ENCODE measurements at regions not wholly inside any gene's neighbourhood (a gene's known extent, or its start where the extent isn't known, plus 50 kb on each side); places are given as distances from the start of the nearest gene placed in this dataset.
"Not testable (repeated sequence)": the region's sequence is repeated elsewhere in the genome, so short reads cannot be mapped to it uniquely, and the experiment has no call there.

DNA sequence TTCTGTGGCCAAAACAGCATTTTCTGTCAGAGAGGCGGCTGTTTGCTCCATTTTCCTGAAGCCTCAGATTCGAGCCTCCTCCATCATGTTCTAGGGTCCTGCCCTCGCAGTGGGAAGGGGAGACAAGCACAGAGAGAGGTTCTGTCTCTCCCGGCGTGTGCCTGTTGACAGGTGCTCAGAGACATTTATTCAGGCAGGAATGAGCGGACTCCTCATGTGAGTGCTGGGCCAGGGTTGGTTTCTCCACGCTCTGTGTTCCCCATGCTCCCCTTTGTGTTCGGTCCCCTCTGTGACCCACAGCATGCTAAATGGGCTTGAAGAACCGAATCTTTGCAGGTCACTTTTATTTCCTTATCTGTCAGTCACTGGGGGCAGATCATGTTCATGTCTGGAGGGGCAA is 374.6 kb downstream of the GLRX3 start:
- no peak for DNase-seq (ENCODE audit: low read depth in 3 of 3)

DNA sequence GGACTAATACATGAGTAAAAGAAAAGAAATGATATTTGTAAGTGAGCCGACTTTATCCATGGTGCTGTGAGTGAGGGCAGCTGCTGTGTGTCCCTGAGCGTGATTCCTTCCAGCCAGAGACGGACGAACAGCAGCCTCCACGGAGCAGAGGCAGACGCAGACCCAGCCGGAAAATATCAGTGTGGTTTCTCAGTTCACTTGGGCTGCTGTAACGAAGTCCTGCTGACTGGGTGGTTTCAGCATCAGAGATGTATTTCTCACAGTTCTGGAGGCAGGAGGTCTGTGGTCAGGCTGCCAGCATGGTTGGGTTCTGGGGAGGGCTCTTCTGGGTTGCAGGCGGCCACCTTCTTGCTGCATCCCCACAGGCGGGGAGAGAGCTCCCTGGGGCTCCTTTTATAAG is 375.6 kb downstream of the GLRX3 start:
- no peak for DNase-seq (ENCODE audit: low read depth in 3 of 3)

DNA sequence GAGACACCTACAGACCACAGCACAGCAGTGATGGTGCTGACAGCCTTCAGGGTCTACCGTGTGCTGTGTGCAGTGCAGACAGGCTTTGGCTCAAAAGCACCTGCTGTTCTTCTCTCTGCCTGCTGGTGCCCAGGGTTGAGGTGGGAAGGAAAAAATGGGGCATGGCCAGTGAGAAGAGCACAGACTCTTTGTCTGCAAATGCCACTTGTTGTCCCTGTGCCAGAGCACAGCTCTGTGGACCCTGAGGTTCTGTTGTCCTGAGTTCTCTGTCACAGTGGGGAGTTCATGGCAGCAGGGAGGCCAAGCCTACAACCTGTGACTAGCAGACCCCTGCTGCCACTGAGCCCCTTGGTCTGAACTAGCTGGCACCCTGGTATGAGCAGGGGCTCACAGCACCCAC is 376.7 kb downstream of the GLRX3 start:
- DNase-seq (ENCODE audit: low read depth in 3 of 3), result no peak

DNA sequence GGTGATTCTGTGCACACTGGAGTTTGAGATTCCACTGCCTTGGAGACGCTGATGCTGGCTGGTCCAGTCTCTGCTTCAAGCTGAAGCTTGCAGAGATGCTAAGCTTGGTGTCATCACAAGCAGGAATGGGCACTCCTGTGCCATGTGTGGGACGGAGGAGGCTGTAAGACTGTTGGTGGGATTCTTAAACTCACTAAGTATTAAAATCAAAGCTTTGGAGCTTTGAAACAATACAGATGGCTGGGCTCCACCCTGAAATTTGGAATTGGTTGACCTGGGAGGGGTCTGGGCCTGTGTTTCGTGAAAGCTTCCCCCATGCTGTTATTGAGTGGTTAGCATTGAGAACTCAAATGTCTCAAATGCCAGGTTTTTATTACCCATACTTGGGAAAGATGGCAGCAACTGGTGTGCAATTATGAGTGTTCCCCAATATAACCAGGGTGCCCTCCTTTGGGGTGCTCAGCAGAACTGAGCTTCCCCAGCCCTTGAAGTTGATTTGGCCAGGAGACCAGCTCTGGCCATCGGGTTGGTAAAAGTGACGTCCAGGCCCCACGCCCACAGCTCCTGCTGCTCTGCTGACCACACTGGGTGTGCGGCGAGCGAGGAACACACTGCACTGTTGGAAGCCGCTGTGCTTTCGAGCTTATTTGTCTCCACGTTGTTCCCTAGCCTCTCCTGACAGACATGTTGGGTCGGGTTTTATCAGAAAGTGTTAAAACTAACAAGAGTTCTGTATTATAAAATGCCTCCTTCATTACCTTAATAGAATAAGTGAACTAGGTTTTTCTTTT is 377.7 kb downstream of the GLRX3 start:
- no peak for DNase-seq (ENCODE audit: low read depth in 3 of 3)

DNA sequence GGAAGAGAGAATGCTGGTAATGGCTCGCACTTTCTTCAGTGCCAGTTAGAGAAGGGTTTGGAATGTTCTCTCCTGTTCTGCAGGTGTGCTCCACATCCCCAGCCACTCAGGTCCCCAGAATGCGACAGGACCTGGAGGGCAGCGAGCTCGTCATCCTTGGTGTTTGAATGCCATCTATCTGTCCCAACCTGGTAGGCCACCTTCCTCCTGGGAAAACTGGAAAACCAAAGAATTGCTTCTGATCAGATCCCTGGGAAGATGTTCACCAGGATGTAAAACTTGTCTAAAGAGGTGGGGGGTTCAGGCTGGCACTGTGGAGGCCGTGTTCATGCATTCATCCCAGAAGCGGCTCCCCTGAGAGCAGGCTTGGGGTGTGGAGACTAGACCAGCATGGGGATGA is 379.5 kb downstream of the GLRX3 start:
- no peak for DNase-seq (ENCODE audit: low read depth in 3 of 3)

DNA sequence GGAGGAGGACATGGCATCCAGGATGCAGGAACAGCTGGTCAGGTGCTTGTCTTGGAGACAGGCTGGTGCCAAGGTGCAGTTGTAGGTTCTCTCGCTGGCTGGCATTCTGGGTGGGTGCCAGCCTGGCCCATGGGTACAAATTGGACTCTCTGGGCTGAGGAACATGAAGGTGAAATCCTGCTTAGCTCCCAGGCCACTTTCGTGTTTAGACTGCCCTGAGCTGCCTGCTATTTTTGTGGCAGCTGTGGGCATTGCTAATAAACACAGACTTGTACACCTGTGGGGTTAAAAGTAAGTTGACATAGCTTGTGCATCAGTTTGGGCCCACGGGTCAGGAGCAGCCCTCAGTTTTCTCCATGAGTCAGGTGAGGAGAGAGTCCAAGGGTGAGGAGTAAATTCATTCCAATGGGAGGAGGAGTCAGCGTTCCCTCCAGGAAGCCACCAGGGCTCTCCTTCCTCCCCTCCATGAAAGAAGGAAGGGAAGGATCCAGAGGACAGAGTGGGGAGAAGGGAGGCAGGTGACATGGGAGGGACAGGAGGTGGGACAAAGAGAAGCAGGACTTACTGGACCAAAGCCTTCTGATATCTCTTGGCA is 380.0 kb downstream of the GLRX3 start:
- DNase-seq (ENCODE audit: low read depth in 3 of 3), result no peak

DNA sequence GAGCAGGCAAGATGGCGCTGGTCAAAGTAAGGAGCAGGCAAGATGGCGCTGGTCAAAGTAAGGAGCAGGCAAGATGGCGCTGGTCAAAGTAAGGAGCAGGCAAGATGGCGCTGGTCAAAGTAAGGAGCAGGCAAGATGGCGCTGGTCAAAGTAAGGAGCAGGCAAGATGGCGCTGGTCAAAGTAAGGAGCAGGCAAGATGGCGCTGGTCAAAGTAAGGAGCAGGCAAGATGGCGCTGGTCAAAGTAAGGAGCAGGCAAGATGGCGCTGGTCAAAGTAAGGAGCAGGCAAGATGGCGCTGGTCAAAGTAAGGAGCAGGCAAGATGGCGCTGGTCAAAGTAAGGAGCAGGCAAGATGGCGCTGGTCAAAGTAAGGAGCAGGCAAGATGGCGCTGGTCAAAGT is 382.7 kb downstream of the GLRX3 start:
- DNase-seq (ENCODE audit: low read depth in 3 of 3), result not testable (repeated sequence)

DNA sequence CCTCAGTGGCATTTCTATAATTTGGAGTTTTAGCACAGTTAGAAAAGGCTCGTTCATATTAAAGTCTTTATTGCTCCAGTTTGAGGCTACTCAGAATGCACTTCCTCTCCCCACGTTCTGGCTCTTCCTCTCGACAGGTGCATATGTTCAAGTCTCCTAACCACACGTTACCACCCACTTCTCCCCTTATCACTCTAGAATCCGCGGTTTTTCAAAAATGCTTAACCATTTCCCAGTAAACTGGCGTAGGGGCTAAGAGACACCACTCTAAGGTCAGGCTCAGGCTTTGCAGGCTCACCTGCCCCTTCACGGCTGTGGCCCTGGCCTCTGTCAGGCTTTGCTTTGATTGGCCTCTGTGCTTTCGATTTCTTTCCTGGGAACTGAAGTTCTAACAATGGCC is 383.6 kb downstream of the GLRX3 start:
- no peak for DNase-seq (ENCODE audit: low read depth in 3 of 3)

DNA sequence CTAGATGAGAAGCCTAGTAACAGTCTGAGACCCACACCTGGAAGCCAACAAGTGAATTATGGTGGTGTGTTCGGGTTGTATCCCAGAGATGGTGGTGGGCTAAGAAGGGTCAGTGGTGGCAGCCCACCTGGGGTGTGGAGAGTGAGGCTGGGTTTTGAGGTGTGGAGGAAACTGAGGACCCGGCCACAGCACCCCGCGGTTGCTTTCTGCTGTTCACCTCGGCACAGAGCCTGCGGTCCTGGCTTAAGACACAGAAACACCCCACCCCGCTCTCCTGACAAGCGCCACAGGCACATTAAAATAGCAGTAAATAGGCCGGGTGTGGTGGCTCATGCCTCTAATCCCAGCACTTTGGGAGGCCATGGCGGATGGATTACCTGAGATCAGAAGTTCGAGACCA is 395.1 kb downstream of the GLRX3 start:
- no peak for DNase-seq (ENCODE audit: low read depth in 3 of 3)

DNA sequence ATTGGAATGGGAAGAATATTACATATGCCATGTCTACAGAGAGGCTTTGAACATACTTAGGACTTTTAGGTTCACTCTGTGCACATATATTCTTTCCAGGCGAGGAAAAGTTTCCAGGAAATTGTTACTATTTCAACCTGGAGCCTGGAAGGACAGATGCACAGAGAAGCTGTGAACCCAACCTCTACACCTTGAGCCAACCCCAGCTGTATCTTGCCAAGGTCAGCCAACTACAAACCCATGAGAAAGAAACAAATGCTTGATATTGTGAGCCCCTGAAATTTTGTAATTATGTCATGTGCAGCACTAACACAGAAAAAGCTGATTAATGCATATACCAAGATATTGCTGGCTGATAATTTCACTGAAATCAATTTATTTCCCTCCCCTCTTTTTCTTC is 404.9 kb downstream of the GLRX3 start:
- DNase-seq (ENCODE audit: low read depth in 3 of 3), result no peak

DNA sequence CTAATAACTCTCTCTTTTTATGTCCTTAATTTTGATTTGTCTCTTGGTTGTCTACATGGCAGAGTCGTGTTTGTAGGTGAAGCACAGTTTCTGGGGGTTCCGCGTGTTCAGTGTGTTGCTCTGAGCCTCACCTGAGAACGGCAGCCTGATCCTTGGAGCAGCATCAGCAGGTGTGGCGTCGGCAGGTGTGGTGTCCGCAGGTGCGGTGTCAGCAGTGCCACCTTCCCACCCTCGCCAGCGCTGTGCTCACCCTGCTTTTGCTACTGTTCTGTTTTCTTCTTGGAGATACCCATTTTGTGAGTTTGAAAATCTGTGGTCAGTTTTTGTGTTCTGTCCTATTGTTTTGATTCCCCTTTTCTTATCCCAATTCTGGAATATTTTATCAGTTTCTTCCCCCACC is 406.6 kb downstream of the GLRX3 start:
- DNase-seq (ENCODE audit: low read depth in 3 of 3), result no peak

DNA sequence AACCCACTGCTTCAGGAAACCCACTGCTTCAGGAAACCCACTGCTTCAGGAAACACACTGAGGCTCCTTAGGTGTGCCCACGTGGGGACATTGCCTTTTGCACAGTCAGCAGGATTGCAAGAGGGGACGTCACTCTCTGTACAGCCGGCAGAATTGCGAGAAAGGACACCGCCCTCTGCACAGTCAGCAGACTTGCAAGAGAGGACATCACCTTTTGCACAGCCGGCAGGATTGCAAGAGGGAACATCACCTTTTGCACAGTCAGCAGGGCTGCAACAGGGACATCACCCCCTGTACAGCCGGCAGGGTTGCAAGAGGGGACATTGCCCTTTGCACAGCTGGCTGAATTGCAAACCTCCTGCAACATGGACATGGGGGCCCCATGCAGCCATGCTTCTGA is 407.6 kb downstream of the GLRX3 start:
- no peak for DNase-seq (ENCODE audit: low read depth in 3 of 3)

DNA sequence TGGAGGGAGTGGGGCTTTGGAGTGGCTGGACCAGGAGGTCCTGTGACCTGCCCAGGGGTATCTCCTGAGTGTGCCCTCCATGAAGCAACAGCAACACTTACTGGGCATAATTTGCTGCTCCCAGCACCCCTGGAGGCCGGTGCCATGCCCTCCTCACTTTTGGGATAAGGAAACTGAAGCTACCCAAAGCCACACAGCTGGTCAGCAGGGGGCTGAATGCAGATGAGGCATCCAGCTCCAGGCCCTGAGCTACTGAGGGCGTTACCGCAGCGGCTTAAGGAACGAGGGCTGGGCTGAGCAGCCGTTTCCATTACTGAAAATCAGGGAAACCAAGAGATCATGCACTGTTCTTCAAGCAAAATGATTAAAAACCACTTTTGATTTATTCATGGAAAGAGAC is 408.9 kb downstream of the GLRX3 start:
- DNase-seq (ENCODE audit: low read depth in 3 of 3), result no peak

DNA sequence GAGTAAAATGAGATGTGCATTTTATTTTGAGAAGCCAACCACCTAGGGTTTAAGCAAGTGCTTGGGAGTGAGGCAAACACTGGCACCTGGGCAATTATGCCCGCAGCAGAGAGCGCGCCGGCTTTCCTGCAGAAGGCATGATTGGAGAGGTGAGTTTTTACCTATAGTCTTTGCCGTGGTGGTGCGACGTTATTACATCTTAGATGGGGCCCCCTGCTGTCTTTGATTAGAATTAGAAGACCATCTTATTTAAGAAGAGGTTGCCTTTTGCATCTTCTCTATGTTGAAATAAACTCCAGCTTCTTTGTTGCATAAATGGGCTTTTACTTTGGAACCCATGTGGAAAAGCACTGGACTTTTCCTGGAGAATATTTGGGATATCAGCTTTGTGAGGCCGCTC is 409.5 kb downstream of the GLRX3 start:
- no peak for DNase-seq (ENCODE audit: low read depth in 3 of 3)

DNA sequence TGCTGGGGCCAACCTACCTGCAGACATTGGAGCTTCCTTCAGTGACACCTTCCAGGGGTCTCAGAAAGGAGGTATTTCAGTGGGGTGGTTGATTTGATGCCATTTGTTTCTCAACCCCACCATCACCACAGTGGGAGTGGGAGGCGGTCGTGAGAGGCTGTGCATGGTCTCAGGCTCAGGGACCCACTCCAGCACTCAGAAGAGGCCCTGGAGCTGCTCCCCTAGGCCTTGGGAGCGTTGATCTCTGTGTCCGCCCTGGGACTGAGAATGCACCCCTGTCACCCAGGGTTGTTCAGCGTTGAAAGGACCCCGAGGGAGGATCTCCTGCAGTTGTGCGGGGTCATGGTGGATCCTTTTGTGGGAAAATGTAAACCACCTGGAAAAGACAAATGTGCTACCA is 410.6 kb downstream of the GLRX3 start:
- no peak for DNase-seq (ENCODE audit: low read depth in 3 of 3)

DNA sequence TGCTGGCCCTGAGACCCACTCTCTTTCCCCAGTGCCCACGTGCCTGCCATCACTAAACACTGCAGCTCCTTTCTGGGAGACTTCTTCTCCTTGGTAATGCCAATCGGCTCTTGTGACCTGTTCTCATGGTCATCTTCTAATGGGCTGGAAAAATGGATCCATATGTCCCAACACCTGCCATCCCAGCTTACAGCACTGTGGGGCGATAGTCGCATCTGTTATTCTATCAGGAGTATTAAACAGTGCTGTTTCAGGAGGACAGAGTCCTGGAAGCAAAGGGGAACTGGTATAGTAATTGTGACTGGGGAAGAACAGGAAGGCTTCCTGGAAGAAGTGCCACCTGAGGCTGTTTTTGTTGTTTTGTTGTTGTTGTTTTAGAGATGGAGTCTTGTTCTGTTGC is 411.2 kb downstream of the GLRX3 start:
- DNase-seq (ENCODE audit: low read depth in 3 of 3), result no peak

DNA sequence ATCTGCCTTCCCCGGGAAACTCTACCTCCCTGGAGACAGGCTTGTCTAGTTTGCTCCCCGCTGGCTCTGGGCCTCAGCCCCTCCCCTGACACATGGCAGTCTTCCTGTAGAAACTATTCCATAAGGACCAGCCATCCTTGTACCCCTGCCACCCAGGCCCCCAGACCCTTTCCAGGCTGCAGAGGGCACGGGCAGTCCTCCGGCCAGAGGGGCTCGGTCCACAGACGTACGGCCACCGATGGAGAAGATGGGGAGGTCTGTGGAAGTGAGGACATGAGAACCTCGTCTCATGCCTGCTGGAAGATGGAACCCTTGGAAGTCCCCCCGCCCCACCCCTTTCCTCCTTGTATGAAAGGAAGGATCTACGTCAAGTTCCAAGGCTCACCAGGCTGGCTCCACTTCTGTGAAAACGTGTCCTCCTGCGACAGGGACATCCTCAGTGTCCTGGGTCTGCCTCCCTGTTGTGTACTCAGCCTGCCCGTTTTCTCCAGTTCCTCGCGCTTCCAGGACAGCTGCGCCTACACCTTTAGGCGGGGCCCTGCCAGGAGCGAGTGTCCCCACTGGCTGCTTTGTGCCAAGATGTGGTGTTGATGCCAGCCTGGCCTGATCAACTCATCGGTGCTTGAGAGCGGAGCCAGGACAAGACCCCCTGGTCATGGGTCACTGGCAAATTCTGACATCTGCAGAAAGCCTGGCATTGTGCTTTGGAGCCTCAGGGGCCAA is 414.9 kb downstream of the GLRX3 start:
- DNase-seq (ENCODE audit: low read depth in 3 of 3), result no peak

DNA sequence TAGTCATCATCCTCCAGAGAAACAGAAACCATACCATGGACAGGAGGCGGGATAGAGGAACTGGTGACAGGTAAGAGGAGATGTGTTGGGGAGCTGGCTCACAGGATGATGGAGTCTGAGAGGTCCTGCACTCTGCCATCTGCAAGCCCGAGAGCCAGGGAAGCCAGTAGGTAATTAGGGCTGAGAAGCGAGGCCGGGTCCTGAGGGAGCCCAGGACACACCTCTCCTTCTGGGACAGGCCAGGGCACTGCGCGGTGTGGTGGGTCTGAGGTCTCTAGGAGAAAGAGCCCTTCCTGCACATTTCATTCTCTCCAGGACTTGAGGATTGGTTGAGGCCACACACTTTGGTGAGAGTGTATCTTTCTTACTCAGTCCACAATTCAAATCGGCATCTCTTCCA is 415.5 kb downstream of the GLRX3 start:
- no peak for DNase-seq (ENCODE audit: low read depth in 3 of 3)

DNA sequence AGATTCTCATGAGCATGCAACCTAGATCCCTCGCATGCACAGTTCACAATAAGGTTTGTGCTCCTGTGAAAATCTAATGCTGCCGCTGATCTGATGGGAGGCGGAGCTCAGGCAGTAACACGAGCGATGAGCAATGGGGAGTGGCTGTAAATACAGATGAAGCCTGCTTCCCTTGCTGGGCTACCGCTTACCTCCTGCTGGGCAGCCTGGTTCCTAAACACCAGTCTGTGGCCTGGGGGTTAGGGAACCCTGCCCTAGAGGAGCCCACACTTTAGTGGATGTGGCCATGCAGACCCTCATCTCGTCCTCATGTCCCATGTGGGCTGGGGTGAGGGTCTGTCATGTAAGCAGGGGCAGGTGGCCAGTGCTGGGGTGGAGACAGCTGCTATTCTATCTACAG is 417.6 kb downstream of the GLRX3 start:
- no peak for DNase-seq (ENCODE audit: low read depth in 3 of 3)

DNA sequence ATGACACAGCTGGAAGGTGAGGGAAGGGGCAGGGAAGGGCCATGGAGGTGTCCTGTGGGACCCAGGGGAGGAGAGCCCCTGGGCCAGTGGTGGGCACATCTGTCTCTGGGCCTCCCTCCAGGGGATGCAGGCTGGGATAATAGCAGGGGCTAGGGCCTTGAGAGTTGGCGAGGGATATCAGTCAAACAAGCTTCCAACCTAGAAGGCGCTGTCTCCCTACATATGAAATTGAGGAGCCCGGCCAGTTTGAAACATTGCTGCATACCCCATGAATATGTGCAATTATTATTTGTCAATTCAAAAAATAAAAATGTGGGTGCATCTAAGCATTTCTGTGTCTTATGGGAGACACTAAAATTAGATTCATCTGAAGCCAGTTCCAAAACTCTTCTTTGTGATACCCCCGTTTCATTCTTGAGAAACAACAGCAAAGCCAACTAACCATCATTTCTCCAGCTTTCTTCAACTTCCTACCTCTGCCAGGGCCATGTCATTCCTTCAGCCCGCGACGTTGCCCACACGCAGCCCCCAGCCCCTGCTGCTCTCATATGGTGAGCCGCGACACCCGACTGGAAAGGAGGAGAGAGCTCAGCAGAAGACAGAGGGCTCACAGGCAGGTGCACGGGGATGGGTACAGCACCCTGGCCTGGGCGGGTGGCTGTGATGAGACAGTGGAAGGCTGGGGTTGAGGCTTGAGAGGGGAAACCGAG is 418.7 kb downstream of the GLRX3 start:
- DNase-seq (ENCODE audit: low read depth in 3 of 3), result no peak

DNA sequence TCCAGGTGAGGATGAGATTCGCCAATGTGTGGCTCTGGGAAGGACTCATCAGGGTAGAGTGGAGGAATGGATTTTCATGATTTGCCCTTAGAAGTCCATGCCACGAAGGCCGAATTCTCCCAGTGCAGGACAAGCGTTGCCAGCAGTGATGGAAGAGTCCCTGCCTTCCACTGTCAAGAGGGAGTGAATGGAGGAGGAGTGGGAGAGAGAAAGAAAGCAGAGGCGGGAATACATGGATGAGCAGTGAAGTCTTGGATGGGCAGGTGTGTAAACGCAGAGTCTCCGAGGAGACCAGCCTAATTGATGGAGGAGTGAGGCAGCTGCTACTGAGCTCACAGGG is 419.2 kb downstream of the GLRX3 start:
- DNase-seq (ENCODE audit: low read depth in 3 of 3), result no peak

DNA sequence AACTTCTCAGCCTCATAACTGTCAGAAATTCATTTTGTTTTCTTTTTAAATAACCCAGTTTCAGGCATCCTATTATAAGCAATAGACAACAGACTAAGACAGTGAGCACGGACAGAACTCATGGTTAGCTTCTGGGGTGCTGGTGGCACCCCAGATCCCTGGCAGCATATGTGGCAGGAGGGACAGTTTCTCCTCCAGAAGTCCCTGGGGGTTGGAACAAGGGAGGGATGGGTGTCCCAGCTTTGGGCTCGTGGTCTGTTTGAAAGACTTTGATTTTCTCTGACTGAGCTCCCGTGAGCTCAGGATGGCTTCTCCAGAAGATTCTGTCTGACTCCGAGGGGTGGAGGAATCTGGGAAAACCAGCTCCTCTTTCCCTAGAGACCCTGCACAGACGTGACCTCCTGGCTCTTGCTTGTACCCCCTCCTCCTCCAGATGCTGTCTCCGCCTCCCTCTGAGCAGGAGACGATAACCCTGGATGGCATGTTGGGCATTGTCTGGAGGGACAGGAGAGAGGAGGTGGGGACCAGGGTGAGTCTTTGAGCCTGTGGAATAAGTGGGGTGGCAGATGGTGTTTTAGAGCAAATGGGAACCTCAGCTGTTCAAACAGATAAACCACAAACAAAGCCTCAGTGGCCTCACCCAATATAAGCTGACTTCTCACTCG is 421.1 kb downstream of the GLRX3 start:
- no peak for DNase-seq (ENCODE audit: low read depth in 3 of 3)

All from stimulated activated CD4-positive, alpha-beta T cell treated with anti-CD3 and anti-CD28 coated beads, TNF-alpha, amount 100 ng/mL, for 48 hours (primary cell).